Mucosa of rectum (tissue), 2 donors: ENCODE measurements at regions not wholly inside any gene's neighbourhood (a gene's known extent, or its start where the extent isn't known, plus 50 kb on each side); places are given as distances from the start of the nearest gene placed in this dataset.

Experiments
- H3K27ac ChIP-seq, 2 donors: one replicate each; pipeline ENCODE4 v1.7.0; 2013; ENCODE audit warnings: inconsistent platforms in 2 of 2, low read depth in 2 of 2, low read length in 2 of 2
- H3K27me3 ChIP-seq, 2 donors: one replicate each; pipeline ENCODE4 v1.7.0; 2013; ENCODE audit warnings: low read length in 2 of 2; ENCODE audit not compliant: control insufficient read depth in 2 of 2, insufficient read depth in 2 of 2
- H3K36me3 ChIP-seq, 2 donors: one replicate each; pipeline ENCODE4 v1.7.0; 2013; ENCODE audit warnings: low read length in 2 of 2; ENCODE audit not compliant: control insufficient read depth in 2 of 2, insufficient read depth in 2 of 2
- H3K4me1 ChIP-seq, 2 donors: one replicate each; pipeline ENCODE4 v1.7.0; 2013; ENCODE audit warnings: low read length in 2 of 2, mild to moderate bottlenecking in 1 of 2; ENCODE audit not compliant: control insufficient read depth in 2 of 2, insufficient read depth in 2 of 2
- H3K4me3 ChIP-seq, 2 donors: one replicate each; pipeline ENCODE4 v1.7.0; 2013; ENCODE audit warnings: low read length in 2 of 2
- H3K9ac ChIP-seq, 2 donors: one replicate each; pipeline ENCODE4 v1.7.0; 2013; ENCODE audit warnings: low read length in 2 of 2, low read depth in 1 of 2, mild to moderate bottlenecking in 1 of 2
- H3K9me3 ChIP-seq, 2 donors: one replicate each; pipeline ENCODE4 v1.7.0; 2013; ENCODE audit warnings: low read length in 2 of 2; ENCODE audit not compliant: control insufficient read depth in 2 of 2
- donor health status: healthy.
- donor health status: Normal muscosa, but diverticular disease.

DNA sequence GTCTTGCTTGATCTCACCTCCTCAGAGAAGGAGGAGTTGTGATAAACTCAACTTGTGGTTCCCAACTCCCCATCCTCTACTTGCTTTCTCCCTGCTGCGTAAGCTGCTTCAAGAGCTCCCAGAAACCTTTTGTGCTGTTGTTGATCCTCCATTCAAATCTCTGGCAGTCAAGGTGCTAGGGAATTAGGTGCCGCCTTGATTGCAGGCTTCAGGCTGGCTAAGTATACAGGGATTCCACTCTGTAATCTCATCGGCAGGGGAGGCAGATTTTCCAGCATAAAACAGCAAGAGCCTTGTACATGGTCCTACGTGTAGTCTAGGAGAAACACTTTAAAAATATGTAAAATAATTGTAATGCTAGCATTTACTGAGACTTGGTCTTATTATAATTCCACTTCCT is 116.2 kb upstream of the DDX18 start:
- no peak overlapping the region for H3K9ac ChIP-seq
- no peaks in the 10 kb centered on the region for H3K36me3 ChIP-seq
- no peak overlapping the region for H3K4me3 ChIP-seq
- no peaks in the 10 kb centered on the region for H3K4me1 ChIP-seq
- no peak overlapping the region for H3K27ac ChIP-seq
- no peaks in the 10 kb centered on the region for H3K27me3 ChIP-seq
- H3K9me3 ChIP-seq: no peaks in the 10 kb centered on the region

DNA sequence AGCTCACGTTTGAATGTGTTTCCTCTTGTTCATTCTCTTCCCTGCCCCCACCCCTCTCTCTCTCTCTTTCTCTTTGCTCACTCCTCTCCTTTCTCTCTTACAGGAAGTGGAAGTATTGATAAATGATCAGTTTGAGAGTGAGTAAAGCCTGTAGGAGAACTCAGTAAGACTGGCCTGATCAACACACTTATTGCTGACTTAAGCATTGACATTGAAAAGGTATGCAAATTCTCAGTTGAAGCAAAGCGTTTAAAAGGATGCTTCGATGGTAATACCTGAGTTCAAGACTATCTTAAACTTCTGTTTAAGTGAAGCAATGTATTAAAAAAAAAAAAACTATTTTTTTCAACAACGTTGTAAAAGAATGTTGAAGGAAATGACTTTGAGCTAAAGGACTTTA is 115.7 kb upstream of the DDX18 start:
- no peak overlapping the region for H3K9ac ChIP-seq
- no peaks in the 10 kb centered on the region for H3K27me3 ChIP-seq
- no peak overlapping the region for H3K4me3 ChIP-seq
- H3K36me3 ChIP-seq: no peaks in the 10 kb centered on the region
- H3K9me3 ChIP-seq: no peaks in the 10 kb centered on the region
- no peak overlapping the region for H3K27ac ChIP-seq
- no peaks in the 10 kb centered on the region for H3K4me1 ChIP-seq

DNA sequence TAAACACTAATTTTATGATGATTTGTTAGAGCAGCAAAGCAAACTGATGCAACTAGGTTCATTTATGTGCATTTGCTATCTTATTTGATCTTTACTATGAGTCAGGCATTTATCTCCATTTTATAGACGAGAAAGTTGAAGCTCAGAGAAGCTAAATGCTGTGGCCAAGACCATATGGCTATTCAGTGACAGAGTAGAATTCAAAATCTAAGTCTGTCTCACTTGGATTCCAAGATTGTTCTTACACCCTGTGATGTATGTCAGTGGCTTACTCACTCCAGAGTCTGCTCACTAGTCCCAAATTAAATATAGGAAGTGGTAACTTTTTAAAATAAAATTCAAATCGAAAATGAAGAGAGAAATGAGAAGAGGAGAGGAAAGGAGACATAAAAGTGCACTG is 114.0 kb upstream of the DDX18 start:
- Histone ChIP-seq H3K27ac (no peak overlapping the region), H3K4me1 (no peaks in the 10 kb centered on the region), H3K36me3 (no peaks in the 10 kb centered on the region), H3K4me3 (no peak overlapping the region), H3K27me3 (no peaks in the 10 kb centered on the region), H3K9ac (no peak overlapping the region), H3K9me3 (no peaks in the 10 kb centered on the region)

DNA sequence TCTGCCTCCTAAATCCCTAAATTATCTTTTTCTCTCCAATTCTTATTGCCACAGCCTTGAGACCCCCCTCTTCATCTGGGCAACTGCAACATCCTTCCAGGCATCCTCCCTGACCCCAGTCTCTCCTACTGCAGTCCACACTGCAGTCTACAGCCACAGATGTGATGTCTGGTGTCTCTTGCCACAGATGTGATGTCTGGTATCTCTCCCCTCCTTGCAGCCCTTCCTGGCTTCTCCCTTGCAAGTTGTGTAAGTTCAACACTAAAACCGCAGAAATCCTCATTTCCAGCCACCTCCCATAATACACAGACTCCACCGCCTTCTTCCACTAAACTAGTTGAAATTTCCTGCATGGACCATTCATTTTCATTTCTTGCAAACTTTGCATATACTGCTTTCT is 113.1 kb upstream of the DDX18 start:
- Histone ChIP-seq H3K27ac (no peak overlapping the region), H3K4me3 (no peak overlapping the region), H3K9ac (no peak overlapping the region), H3K36me3 (no peaks in the 10 kb centered on the region), H3K27me3 (no peaks in the 10 kb centered on the region), H3K9me3 (no peaks in the 10 kb centered on the region), H3K4me1 (no peaks in the 10 kb centered on the region)

DNA sequence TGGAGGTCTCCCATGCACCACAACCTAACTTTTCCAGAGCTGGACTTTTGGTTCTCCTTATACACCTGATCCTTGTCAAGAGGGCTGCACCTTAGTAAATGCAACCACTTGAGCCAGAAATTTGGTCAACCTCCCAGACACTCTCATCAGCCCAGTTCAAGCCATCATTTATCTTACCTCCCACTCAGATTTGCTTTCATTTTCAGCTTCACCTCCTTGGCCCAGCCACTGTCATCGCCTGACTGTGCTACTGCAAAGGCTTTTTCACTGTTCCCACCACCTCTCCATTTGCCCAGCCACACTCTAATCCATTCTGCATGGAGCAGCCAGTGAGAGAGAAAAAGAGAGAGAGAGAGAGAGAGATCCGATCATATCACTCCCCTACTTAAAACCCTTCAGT is 112.4 kb upstream of the DDX18 start:
- Histone ChIP-seq H3K36me3 (no peaks in the 10 kb centered on the region), H3K4me3 (no peak overlapping the region), H3K27ac (no peak overlapping the region), H3K4me1 (no peaks in the 10 kb centered on the region), H3K27me3 (no peaks in the 10 kb centered on the region), H3K9ac (no peak overlapping the region), H3K9me3 (no peaks in the 10 kb centered on the region)

DNA sequence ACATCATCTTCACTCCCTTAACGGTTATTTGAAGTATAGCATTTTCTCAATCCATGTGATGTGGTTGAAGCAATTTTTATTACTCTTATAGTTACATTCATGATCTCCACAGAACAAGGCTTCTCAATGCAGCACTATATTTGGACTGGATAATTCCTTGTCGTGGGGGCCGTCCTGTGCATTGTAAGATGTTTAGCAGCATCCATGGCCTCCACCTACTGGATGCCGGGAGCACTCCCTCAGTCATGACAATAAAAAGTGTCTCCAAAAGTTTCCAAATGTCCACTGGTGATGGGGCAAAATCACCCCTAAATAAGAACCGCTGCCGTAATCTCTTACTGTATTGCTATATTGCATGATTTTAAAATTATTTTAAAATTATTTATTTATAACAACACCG is 110.6 kb upstream of the DDX18 start:
- no peaks in the 10 kb centered on the region for H3K27me3 ChIP-seq
- no peak overlapping the region for H3K9ac ChIP-seq
- H3K4me1 ChIP-seq: no peaks in the 10 kb centered on the region
- no peak overlapping the region for H3K27ac ChIP-seq
- no peaks in the 10 kb centered on the region for H3K36me3 ChIP-seq
- no peak overlapping the region for H3K4me3 ChIP-seq
- H3K9me3 ChIP-seq: no peaks in the 10 kb centered on the region

DNA sequence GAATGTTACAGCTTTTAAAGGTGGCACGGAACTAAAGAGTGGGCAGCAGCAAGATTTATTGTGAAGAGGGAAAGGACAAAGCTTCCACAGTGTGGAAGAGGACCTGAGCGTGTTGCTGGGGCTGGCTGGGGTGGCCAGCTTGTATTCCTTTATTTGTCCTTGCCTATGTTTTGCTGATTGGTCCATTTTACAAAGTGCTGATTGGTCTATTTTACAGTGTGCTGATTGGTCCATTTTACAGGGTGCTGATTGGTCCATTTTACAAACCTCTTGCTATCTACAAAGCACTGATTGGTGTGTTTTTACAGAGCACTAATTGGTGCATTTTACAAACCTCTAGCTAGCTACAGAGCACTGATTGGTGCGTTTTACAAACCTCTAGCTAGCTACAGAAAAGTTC is 109.7 kb upstream of the DDX18 start:
- Histone ChIP-seq H3K36me3 (no peaks in the 10 kb centered on the region), H3K4me1 (no peaks in the 10 kb centered on the region), H3K4me3 (no peak overlapping the region), H3K27me3 (no peaks in the 10 kb centered on the region), H3K27ac (no peak overlapping the region), H3K9ac (no peak overlapping the region), H3K9me3 (no peaks in the 10 kb centered on the region)

DNA sequence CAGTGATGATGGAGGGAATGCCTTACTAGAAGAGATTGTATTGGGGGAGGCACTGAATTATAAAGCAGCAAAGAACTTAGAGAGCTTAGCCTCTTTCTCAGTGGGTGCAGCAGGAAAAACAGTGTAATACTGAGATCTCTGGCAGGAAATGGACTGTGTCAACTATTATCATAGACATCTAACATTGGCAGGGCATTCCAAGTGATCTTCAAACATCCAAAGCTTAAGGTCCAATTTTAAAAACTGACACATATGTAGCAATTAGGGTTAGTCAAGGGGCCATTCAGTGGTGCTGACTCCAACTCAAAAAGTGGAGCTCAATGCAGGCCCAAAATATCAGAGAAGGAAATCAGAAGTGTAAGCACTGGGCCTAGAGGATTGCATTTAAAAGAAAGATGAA is 106.6 kb upstream of the DDX18 start:
- no peaks in the 10 kb centered on the region for H3K9me3 ChIP-seq
- H3K4me3 ChIP-seq: no peak overlapping the region
- no peaks in the 10 kb centered on the region for H3K27me3 ChIP-seq
- H3K9ac ChIP-seq: no peak overlapping the region
- H3K4me1 ChIP-seq: no peaks in the 10 kb centered on the region
- H3K36me3 ChIP-seq: no peaks in the 10 kb centered on the region
- H3K27ac ChIP-seq: no peak overlapping the region

DNA sequence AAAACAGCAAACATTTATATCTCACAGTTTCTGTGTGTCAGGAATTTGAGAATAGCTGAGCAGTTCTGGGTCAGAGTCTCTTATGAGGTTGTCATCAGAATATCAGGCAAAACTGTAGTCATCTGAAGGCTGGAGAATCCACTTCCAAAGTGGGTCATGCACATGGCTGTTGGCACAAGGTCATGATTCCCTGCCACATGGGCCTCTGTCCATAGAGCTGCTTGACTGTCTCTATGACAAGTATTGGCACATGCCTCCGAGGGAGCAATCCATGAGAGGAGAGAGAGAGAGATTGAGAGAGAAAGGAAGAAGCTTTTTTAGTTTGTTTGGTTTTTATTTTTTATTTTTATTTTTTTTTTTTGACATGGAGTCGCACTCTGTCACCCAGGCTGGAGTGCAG is 101.8 kb upstream of the DDX18 start:
- H3K9ac ChIP-seq: no peak overlapping the region
- no peak overlapping the region for H3K27ac ChIP-seq
- H3K27me3 ChIP-seq: no peaks in the 10 kb centered on the region
- no peaks in the 10 kb centered on the region for H3K4me1 ChIP-seq
- no peaks in the 10 kb centered on the region for H3K36me3 ChIP-seq
- no peak overlapping the region for H3K4me3 ChIP-seq
- H3K9me3 ChIP-seq: no peaks in the 10 kb centered on the region

DNA sequence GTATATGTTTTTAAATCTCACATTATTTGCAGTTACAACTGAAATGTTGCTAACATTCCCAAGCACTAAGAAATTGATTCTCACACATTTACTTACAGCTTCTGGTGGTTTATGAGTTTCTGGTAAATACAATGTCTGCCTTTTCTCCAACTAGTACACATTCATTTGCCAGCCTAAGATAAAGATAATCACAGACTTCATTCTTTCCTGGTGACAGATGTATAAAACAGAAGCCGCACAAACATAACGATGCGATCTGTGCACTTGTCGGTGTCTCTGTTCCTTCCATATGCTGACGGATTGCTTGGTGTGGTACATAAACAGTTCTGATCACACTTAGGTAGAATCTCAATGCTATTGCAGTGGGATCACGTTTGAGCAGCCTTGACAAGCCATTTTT is 100.4 kb upstream of the DDX18 start:
- Histone ChIP-seq H3K27ac (no peak overlapping the region), H3K27me3 (no peaks in the 10 kb centered on the region), H3K4me1 (no peaks in the 10 kb centered on the region), H3K36me3 (no peaks in the 10 kb centered on the region), H3K4me3 (no peak overlapping the region), H3K9me3 (no peaks in the 10 kb centered on the region), H3K9ac (no peak overlapping the region)

DNA sequence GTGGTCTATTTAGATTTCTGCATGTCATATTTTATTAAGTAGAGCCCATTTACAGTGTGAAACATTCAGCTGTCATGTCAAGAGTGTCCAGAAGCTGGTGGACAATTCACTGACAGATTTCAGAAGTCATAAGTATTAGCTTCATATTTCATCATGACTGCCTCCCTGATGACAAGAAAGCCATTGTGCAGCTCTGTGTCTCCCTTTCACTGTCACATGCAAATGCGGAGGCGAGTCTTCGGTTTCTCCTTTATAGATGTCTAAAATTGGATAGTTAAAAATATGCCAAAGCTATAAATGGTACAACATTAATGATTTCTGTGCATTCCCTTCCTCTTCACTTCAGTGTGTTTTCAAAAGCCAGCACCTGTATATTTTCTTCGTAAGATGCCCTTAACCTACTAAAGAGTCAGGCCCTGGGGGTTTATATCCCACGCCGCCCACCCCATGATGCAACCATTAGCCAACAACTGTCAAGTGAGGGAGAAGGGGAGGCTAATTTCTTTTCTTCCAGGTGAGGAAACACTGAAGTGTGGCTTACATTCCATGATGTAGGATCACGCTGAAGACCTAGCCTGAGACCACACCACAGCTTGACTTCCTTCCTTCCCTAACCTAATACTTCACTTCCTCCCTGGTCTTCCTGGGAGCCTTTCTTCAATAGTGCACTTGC is 99.6 kb upstream of the DDX18 start:
- no peaks in the 10 kb centered on the region for H3K27me3 ChIP-seq
- no peak overlapping the region for H3K4me3 ChIP-seq
- no peak overlapping the region for H3K9ac ChIP-seq
- H3K9me3 ChIP-seq: no peaks in the 10 kb centered on the region
- H3K36me3 ChIP-seq: no peaks in the 10 kb centered on the region
- H3K27ac ChIP-seq: no peak overlapping the region
- no peaks in the 10 kb centered on the region for H3K4me1 ChIP-seq
